ENCODE measurements at regions not wholly inside any gene's neighbourhood (a gene's known extent, or its start where the extent isn't known, plus 50 kb on each side); places are given as distances from the start of the nearest gene placed in this dataset.

GRCh38 chr4:72924814-72925213 lies 144.7 kb downstream of the COX18 start:
- no peak overlapping the region for H3K4me2 ChIP-seq (ENCODE audit: low read length)
- H3K4me1 ChIP-seq (ENCODE audit: control insufficient read depth in 1 of 2, insufficient read depth in 2 of 2, low read length in 2 of 2) = no peaks in the 10 kb centered on the region
- no peak for DNase-seq (ENCODE audit: low read depth, low spot score)
- BruUV-seq (replicated peaks) = no TSS peak
- POLR2A ChIA-PET = no interaction called here
- no peaks in the 10 kb centered on the region for H3K36me3 ChIP-seq (ENCODE audit: control insufficient read depth in 1 of 2, insufficient read depth in 2 of 2, low read length in 2 of 2)
- H3K79me2 ChIP-seq (ENCODE audit: insufficient read depth, low read length) = no peaks in the 10 kb centered on the region
- no peak for ATAC-seq
- no peaks in the 10 kb centered on the region for H3K27me3 ChIP-seq (ENCODE audit: insufficient read depth, low read length)
- RAD21 ChIA-PET (ENCODE audit: low non-redundant PET in 1 of 2, low total read pairs in 2 of 2, uncharacterized antibody in 2 of 2, unreplicated experiment in 2 of 2) = no interaction called here
- intact Hi-C loops (cut with micrococcal nuclease) = no loop called here
- H3K27ac ChIP-seq (ENCODE audit: low read depth, low read length) = no peak overlapping the region
- H4K20me1 ChIP-seq (ENCODE audit: insufficient read depth) = no peaks in the 10 kb centered on the region
- CTCF ChIA-PET = no interaction called here
- H3K4me3 ChIP-seq (replicated peaks in 1 of 2; ENCODE audit: low read depth in 1 of 2, low read length in 2 of 2) = no peak overlapping the region
- no peak overlapping the region for H3K9ac ChIP-seq (ENCODE audit: low read length)
- H3K9me2 ChIP-seq (ENCODE audit: insufficient read depth) = no peaks in the 10 kb centered on the region
- H3K9me3 ChIP-seq (ENCODE audit: control insufficient read depth in 1 of 2, insufficient read depth in 1 of 2, low read depth in 1 of 2, low read length in 2 of 2) = no peaks in the 10 kb centered on the region
- TF ChIP-seq CEBPB (IDR thresholded peaks at IDR 0.05; ENCODE audit: low read depth) = no peak
- TF ChIP-seq SP1 (IDR thresholded peaks at IDR 0.05; ENCODE audit: low read depth) = no peak
- TF ChIP-seq ELF1 (IDR thresholded peaks at IDR 0.05; ENCODE audit: borderline replicate concordance, low read depth) = no peak
- TF ChIP-seq SRF (IDR thresholded peaks at IDR 0.05; ENCODE audit: low read depth) = no peak
- no peak for TF ChIP-seq ZFX (IDR thresholded peaks at IDR 0.05)
- no peak for TF ChIP-seq YY1 (IDR thresholded peaks at IDR 0.05; ENCODE audit: extremely low read depth, insufficient replicate concordance, low read depth, low read length)
- no peak for TF ChIP-seq RAD21 (IDR thresholded peaks at IDR 0.05; ENCODE audit: low read depth)
- TF ChIP-seq ZNF274 (IDR thresholded peaks at IDR 0.05; ENCODE audit: low read depth, low read length) = no peak
- TF ChIP-seq CBX3 (IDR thresholded peaks at IDR 0.05; ENCODE audit: low read depth) = no peak
- no peak for TF ChIP-seq POLR2A (IDR thresholded peaks at IDR 0.05; ENCODE audit: borderline replicate concordance, extremely low read depth, insufficient read depth, insufficient read length)
- no peak for TF ChIP-seq TCF7L2 (IDR thresholded peaks at IDR 0.05; ENCODE audit: borderline replicate concordance, extremely low read depth, insufficient read depth, insufficient read length)
- TF ChIP-seq EGR1 (IDR thresholded peaks at IDR 0.05; ENCODE audit: low read depth) = no peak
- no peak for TF ChIP-seq FOSL1 (IDR thresholded peaks at IDR 0.05; ENCODE audit: low read depth)
- TF ChIP-seq POLR2AphosphoS5 (IDR thresholded peaks at IDR 0.05; ENCODE audit: low read depth, low read length) = no peak
- TF ChIP-seq, protein P1, sequence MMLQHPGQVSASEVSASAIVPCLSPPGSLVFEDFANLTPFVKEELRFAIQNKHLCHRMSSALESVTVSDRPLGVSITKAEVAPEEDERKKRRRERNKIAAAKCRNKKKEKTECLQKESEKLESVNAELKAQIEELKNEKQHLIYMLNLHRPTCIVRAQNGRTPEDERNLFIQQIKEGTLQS (IDR thresholded peaks at IDR 0.05) = no peak
- TF ChIP-seq EZH2 (IDR thresholded peaks at IDR 0.05) = no peak
- TF ChIP-seq SIN3A (IDR thresholded peaks at IDR 0.05; ENCODE audit: low read depth) = no peak
- no peak for TF ChIP-seq REST (IDR thresholded peaks at IDR 0.05; ENCODE audit: low read depth)
- H2AFZ ChIP-seq (ENCODE audit: low read depth, low read length, poor library complexity, severe bottlenecking) = no peak overlapping the region

All from HCT116 (cell line).